Esophagus squamous epithelium (tissue), 4 donors: ENCODE measurements at regions not wholly inside any gene's neighbourhood (a gene's known extent, or its start where the extent isn't known, plus 50 kb on each side); places are given as distances from the start of the nearest gene placed in this dataset.

Source experiments
- POLR2A ChIP-seq, 4 donors: fragments of 450-650 bp; IDR thresholded peaks; one replicate each; pipeline ENCODE4 v1.6.1; 2017; ENCODE audit warnings: antibody characterized with exemption in 4 of 4, mild to moderate bottlenecking in 4 of 4, moderate library complexity in 3 of 4
- TF ChIP-seq, protein P1 (sequence below), 6 experiments: fragments of 450-650 bp in 4 of 6; fragments of 200-600 bp in 2 of 6; sonication (generic) in 2 of 6; IDR thresholded peaks; one replicate each; pipeline ENCODE4 v1.5.1; 2016 to 2019; ENCODE audit warnings: antibody characterized with exemption in 6 of 6, mild to moderate bottlenecking in 4 of 6, moderate library complexity in 4 of 6

DNA sequence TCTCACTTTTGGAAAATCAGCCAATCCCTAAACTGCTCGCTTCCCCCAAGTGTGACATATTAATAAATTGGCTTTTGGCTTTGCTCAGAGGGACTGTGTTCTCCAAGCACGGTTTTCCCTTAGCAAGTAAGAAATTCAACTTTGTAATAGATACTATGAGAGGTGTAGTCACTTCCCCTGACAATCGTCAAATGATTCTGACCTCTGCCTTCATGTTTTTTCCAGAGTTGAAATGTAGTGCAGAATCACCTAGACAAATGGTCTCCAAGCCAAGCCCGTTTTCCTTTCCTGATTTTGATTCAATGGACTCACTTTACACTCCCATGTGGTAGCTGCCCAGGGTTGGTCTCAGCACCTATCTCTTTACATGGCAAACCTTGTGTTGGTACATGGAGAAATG lies 99.1 kb downstream of the ARL4A start:
- TF ChIP-seq, protein P1, sequence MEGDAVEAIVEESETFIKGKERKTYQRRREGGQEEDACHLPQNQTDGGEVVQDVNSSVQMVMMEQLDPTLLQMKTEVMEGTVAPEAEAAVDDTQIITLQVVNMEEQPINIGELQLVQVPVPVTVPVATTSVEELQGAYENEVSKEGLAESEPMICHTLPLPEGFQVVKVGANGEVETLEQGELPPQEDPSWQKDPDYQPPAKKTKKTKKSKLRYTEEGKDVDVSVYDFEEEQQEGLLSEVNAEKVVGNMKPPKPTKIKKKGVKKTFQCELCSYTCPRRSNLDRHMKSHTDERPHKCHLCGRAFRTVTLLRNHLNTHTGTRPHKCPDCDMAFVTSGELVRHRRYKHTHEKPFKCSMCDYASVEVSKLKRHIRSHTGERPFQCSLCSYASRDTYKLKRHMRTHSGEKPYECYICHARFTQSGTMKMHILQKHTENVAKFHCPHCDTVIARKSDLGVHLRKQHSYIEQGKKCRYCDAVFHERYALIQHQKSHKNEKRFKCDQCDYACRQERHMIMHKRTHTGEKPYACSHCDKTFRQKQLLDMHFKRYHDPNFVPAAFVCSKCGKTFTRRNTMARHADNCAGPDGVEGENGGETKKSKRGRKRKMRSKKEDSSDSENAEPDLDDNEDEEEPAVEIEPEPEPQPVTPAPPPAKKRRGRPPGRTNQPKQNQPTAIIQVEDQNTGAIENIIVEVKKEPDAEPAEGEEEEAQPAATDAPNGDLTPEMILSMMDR (IDR thresholded peaks at IDR 0.05) = no peak
- no peak for TF ChIP-seq POLR2A (IDR thresholded peaks at IDR 0.05)
